K562 (cell line): ENCODE measurements at regions not wholly inside any gene's neighbourhood (a gene's known extent, or its start where the extent isn't known, plus 50 kb on each side); places are given as distances from the start of the nearest gene placed in this dataset.

Experiments
- ATAC-seq: fragments of 200-7000 bp; cut with Tn5 transposase; 3 replicates; pipeline ENCODE4 v1.9.1; 2020; ENCODE audit warnings: moderate library complexity
- BruUV-seq: library from RNA; stranded (reverse); fragments of 400-500 nt; replicated peaks from 2 replicates; lab custom pipeline; 2021; lab: Mats Ljungman, UMichigan
- CTCF ChIA-PET: fragments of 300-600 bp; formaldehyde crosslinking; extraction: SDS; loops from one replicate; lab custom pipeline; 2021; ENCODE audit warnings: low intra/inter-chr PET ratio; lab: Yijun Ruan, JAX
- POLR2A ChIA-PET: fragments of 300-600, 350-650 bp; sonication (Branson Sonifier 250); formaldehyde crosslinking; extraction: SDS; loops from one replicate; lab custom pipeline; 2021; ENCODE audit warnings: antibody characterized with exemption, inconsistent platforms; lab: Yijun Ruan, JAX
- DNase-seq, 4 experiments: peaks; one replicate each; pipeline versions ENCODE4 v3.0.0 to v3.0.0-alpha.2; 2011 to 2018; ENCODE audit warnings: low spot score in 3 of 4, mixed read lengths in 3 of 4; ENCODE audit errors: extremely low read depth in 1 of 4
- FAIRE-seq: peaks from 2 replicates; lab custom pipeline; 2011; peaks lifted over from hg19 to GRCh38; lab: Jason Lieb, UNC
- H2AFZ ChIP-seq: 2 replicates; pipeline ENCODE4 v1.6.0; 2011; ENCODE audit warnings: low read depth, low read length, control low read depth, inconsistent platforms
- H3K27ac ChIP-seq: fragments of 200-600 bp; 3 replicates; pipeline ENCODE4 v1.8.0; 2011; ENCODE audit warnings: low read depth, mild to moderate bottlenecking, control low read depth, inconsistent platforms, low read length, moderate library complexity, mixed read lengths; ENCODE audit errors: extremely low read depth
- H3K27me3 ChIP-seq, 2 experiments: fragments of 300-600 bp in 1 of 2; 2 replicates in 1 of 2; 3 replicates in 1 of 2; pipeline versions ENCODE4 v1.6.0 to v1.8.0; 2011; ENCODE audit warnings: inconsistent platforms in 2 of 2, low read length in 2 of 2, mild to moderate bottlenecking in 1 of 2, mixed read lengths in 1 of 2, moderate library complexity in 1 of 2; ENCODE audit not compliant: control insufficient read depth in 2 of 2, insufficient read depth in 2 of 2
- H3K36me3 ChIP-seq: fragments of 300-600 bp; 3 replicates; pipeline ENCODE4 v1.8.0; 2011; ENCODE audit warnings: mild to moderate bottlenecking, low read length, inconsistent platforms; ENCODE audit not compliant: control insufficient read depth, insufficient read depth
- H3K4me1 ChIP-seq, 2 experiments: fragments of 200-600 bp in 1 of 2; replicated peaks in 1 of 2; 2 replicates in 1 of 2; 3 replicates in 1 of 2; pipeline versions ENCODE4 v1.5.1 to v1.8.0; 2011; ENCODE audit warnings: inconsistent platforms in 2 of 2, low read length in 2 of 2, mild to moderate bottlenecking in 1 of 2, mixed read lengths in 1 of 2, moderate library complexity in 1 of 2; ENCODE audit not compliant: control insufficient read depth in 2 of 2, insufficient read depth in 2 of 2
- H3K4me2 ChIP-seq: 2 replicates; pipeline ENCODE4 v1.6.1; 2011; ENCODE audit warnings: low read length, control low read depth, inconsistent platforms, mixed read lengths; ENCODE audit not compliant: insufficient read depth
- H3K4me3 ChIP-seq: fragments of 200-600 bp; sonication (generic), shearing (Covaris generic); 2 replicates; pipeline ENCODE4 v1.5.1; 2016; ENCODE audit warnings: control low read depth, inconsistent platforms
- H3K79me2 ChIP-seq: fragments of 200-600 bp; 3 replicates; pipeline ENCODE4 v1.8.0; 2011; ENCODE audit warnings: low read length, inconsistent platforms; ENCODE audit not compliant: control insufficient read depth, insufficient read depth
- H3K9ac ChIP-seq, 2 experiments: 2 replicates each; pipeline versions ENCODE4 v1.6.0 to v1.6.1; 2011; ENCODE audit warnings: low read depth in 2 of 2, low read length in 2 of 2, control low read depth in 1 of 2, inconsistent platforms in 1 of 2, mild to moderate bottlenecking in 1 of 2, mixed read lengths in 1 of 2; ENCODE audit not compliant: insufficient read depth in 1 of 2
- H3K9me1 ChIP-seq: one replicate; pipeline ENCODE4 v1.6.0; 2011; ENCODE audit warnings: inconsistent platforms, mild to moderate bottlenecking, low read length, moderate library complexity; ENCODE audit not compliant: control insufficient read depth, insufficient read depth
- H3K9me3 ChIP-seq: replicated peaks from 2 replicates; pipeline ENCODE4 v1.5.1; 2011; ENCODE audit warnings: low read depth, low read length, inconsistent platforms; ENCODE audit not compliant: control insufficient read depth, insufficient read depth
- H4K20me1 ChIP-seq: replicated peaks from 2 replicates; pipeline ENCODE4 v1.6.1; 2011; ENCODE audit warnings: low read length, inconsistent platforms, mixed read lengths; ENCODE audit not compliant: control insufficient read depth, insufficient read depth
- ATF2 ChIP-seq: sonication (generic); formaldehyde crosslinking; IDR thresholded peaks from 2 replicates; pipeline ENCODE4 v1.8.1; 2022; ENCODE audit warnings: missing genetic modification reagents
- CHD1 ChIP-seq: fragments of 200-600 bp; sonication (generic); IDR thresholded peaks from one replicate; pipeline ENCODE4 v1.6.1; 2012; ENCODE audit warnings: mild to moderate bottlenecking, moderate library complexity, low read length, inconsistent platforms
- RCOR1 ChIP-seq, 2 experiments: IDR thresholded peaks; 2 replicates each; pipeline ENCODE4 v1.6.1; 2012; ENCODE audit warnings: low read depth in 2 of 2, low read length in 2 of 2, borderline replicate concordance in 1 of 2, improper control_type of control experiment in 1 of 2
- ZNF174 ChIP-seq: fragments of 250-450 bp; sonication (Bioruptor Pico); IDR thresholded peaks from 2 replicates; pipeline ENCODE4 v1.4.0; 2020; ENCODE audit warnings: mild to moderate bottlenecking
- ZNF324 ChIP-seq: fragments of 250-450 bp; sonication (Bioruptor Pico); IDR thresholded peaks from 2 replicates; pipeline ENCODE4 v1.4.0; 2020; ENCODE audit warnings: mild to moderate bottlenecking
- ZNF79 ChIP-seq: fragments of 250-450 bp; sonication (Bioruptor Pico); IDR thresholded peaks from 2 replicates; pipeline ENCODE4 v1.4.0; 2020; ENCODE audit warnings: low read depth, mild to moderate bottlenecking, moderate library complexity
- WGBS: fragments of 100-300 bp; shearing (Covaris generic); methylation state at CpG from one replicate; pipeline ENCODE4 v1.1.6; 2016; ENCODE audit warnings: low coverage, mixed read lengths; ENCODE audit not compliant: insufficient coverage; ENCODE audit errors: missing lambda C conversion rate; 5-methylcytosine and 5-hydroxymethylcytosine counted together
- in situ Hi-C: fragments of 300-500 bp; cut with MboI; formaldehyde crosslinking; loops from 4 replicates; pipeline ENCODE4 v1.15.0; 2018; ENCODE audit warnings: inconsistent platforms, mixed read lengths
- intact Hi-C: fragments of 100-400 bp; cut with micrococcal nuclease; formaldehyde crosslinking; loops from 2 replicates; pipeline ENCODE4 v1.14.2; 2022
- TF ChIP-seq, protein P1 (sequence below): fragments of 450-650 bp; formaldehyde crosslinking; IDR thresholded peaks from 2 replicates; pipeline ENCODE4 v1.4.0; 2020; ENCODE audit warnings: mild to moderate bottlenecking, moderate library complexity

DNA sequence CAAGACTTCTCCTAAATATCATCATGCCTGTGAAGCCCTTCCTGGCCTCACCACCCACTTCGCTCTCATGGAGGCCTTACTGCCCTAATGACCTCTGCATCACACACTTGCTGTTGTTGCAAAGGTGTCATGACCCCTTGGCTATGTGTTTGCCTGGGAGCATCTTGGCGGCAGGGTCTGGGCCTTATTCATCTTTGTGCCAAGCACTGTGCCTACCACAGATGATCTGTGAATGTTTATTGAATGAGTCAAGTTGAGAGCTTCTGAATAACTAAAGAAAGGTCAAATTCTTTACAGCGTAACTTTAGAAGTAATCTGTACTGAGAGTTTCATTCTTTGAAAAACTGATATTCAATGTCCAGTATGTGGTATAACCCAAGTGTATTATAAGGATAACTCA lies 113.3 kb downstream of the TTC8 start:
- WGBS, result 0% methylated on average over 3 of the region's 3 CpGs
- Histone ChIP-seq H3K9ac (no peak overlapping the region), H3K9me1 (no peaks in the 10 kb centered on the region), H3K27me3 (no peaks in the 10 kb centered on the region; a peak in 1 of 5 replicates), H3K79me2 (no peaks in the 10 kb centered on the region), H3K9me3 (no peaks in the 10 kb centered on the region), H3K4me3 (no peak overlapping the region), H3K4me1 (no peaks in the 10 kb centered on the region), H2AFZ (no peak overlapping the region), H3K36me3 (no peaks in the 10 kb centered on the region), H4K20me1 (no peaks in the 10 kb centered on the region), H3K4me2 (no peak overlapping the region), H3K27ac (no peak overlapping the region)
- BruUV-seq, result no TSS peak
- DNase-seq (no peak), ATAC-seq (no peak), FAIRE-seq (no peak)
- intact Hi-C loops (no loop called here), in situ Hi-C loops (no loop called here)
- ChIA-PET POLR2A (no interaction called here), CTCF (no interaction called here)
- TF ChIP-seq RCOR1 (IDR thresholded peaks at IDR 0.05; ENCODE audit: borderline replicate concordance in 1 of 2, low read depth in 2 of 2, low read length in 2 of 2) (no peak), ZNF79 (no peak), ATF2 (CRISPR knock-in tag) (no peak), CHD1 (no peak), ZNF324 (CRISPR knock-in tag) (no peak), ZNF174 (no peak)
- TF ChIP-seq, protein P1, sequence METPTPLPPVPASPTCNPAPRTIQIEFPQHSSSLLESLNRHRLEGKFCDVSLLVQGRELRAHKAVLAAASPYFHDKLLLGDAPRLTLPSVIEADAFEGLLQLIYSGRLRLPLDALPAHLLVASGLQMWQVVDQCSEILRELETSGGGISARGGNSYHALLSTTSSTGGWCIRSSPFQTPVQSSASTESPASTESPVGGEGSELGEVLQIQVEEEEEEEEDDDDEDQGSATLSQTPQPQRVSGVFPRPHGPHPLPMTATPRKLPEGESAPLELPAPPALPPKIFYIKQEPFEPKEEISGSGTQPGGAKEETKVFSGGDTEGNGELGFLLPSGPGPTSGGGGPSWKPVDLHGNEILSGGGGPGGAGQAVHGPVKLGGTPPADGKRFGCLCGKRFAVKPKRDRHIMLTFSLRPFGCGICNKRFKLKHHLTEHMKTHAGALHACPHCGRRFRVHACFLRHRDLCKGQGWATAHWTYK, result no peak
